GM12872 (cell line): ENCODE measurements at regions not wholly inside any gene's neighbourhood (a gene's known extent, or its start where the extent isn't known, plus 50 kb on each side); places are given as distances from the start of the nearest gene placed in this dataset.

Experiments used
- CTCF ChIP-seq: IDR thresholded peaks from 3 replicates; pipeline ENCODE4 v1.5.1; 2011; ENCODE audit warnings: low read depth, mild to moderate bottlenecking, low read length, moderate library complexity; ENCODE audit not compliant: insufficient read depth

GRCh38 chr4:133565379-133565778 is 416.3 kb downstream of the PCDH10 start:
- no peak for TF ChIP-seq CTCF

GRCh38 chr4:133559987-133560386 is 410.9 kb downstream of the PCDH10 start:
- no peak for TF ChIP-seq CTCF

DNA sequence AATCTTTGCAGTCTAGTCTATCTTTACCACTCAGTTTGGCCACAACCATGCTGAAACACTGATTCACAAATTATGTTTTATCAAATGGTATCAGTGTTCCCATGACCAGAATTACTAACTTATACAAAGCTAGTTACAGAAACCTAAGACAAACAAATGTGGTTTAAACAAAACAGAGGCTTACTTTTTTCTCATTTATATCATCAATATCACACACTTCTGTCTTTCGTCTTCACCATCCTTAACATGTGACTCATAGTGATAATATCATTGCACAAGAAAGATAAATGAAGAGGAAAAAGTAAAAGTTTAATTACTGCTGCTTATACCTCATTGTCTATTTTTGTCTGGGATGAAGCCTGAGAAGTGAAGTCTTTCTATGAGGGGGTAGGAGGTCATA is 406.6 kb downstream of the PCDH10 start:
- no peak for TF ChIP-seq CTCF

- no peak for TF ChIP-seq CTCF
Measured at GRCh38 chr4:133550436-133550835, 401.3 kb downstream of the PCDH10 start.

DNA sequence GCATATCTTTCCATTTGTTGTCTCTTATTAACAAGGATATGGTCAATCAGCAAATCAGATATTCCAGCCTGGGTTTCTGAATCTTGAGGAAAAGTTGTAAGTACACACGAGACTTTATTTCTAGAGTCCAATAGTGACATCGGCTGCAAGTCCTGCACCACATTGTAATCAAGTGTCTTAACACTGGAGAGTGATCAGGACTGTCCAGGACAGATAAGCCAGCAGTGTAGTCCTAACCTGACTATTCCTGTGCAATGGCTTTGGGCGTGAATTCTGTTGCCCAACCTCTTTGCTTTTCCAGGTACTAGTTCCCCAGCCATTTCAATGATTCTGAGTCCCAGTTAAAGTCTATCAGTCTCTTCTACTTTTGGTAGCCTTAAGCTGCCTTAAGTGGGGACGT is 395.0 kb downstream of the PCDH10 start:
- no peak for TF ChIP-seq CTCF

DNA sequence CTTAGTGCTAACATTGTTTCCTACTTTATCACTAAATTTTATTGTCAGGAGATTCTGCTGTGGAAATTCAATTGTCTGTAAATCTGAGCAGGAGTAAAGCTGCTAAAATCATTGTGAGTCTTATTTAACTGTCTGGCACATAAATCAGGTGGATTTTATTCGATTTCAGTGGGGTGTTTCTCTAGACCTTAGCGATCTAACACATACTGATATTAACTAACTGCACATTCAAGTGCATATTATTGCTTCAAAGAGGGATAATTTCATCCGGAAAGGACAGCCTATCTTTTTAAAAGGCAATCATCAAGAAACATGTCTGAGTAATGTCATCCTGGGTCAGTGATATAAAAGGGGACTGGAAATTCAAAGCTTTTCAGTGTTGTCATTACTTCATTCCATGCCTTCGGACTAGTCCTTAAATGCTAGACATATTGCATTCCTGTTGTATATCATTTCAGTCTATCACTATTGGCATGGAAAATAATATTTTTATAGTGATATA is 388.7 kb downstream of the PCDH10 start:
- TF ChIP-seq CTCF = no peak

- TF ChIP-seq CTCF = no peak
Measured at GRCh38 chr4:133524369-133524768, 375.3 kb downstream of the PCDH10 start.

GRCh38 chr4:133513901-133514300 is 364.8 kb downstream of the PCDH10 start:
- TF ChIP-seq CTCF = no peak
